GM03348 (cell line): ENCODE measurements at regions not wholly inside any gene's neighbourhood (a gene's known extent, or its start where the extent isn't known, plus 50 kb on each side); places are given as distances from the start of the nearest gene placed in this dataset.

Experiments
- DNase-seq: peaks from one replicate; pipeline ENCODE4 v3.0.0; 2012; ENCODE audit warnings: low spot score

GRCh38 chr21:27425172-27425571 lies 458.3 kb upstream of the ADAMTS5 start:
- no peak for DNase-seq

- DNase-seq: no peak
Observed at GRCh38 chr21:27424601-27425000, 457.7 kb upstream of the ADAMTS5 start.

- DNase-seq: no peak
Observed at GRCh38 chr21:27423906-27424595, 457.2 kb upstream of the ADAMTS5 start.

GRCh38 chr21:27423038-27423437 lies 456.1 kb upstream of the ADAMTS5 start:
- peak; percentile 78 for DNase-seq

GRCh38 chr21:27422435-27422834 lies 455.5 kb upstream of the ADAMTS5 start:
- no peak for DNase-seq

GRCh38 chr21:27421654-27422053 lies 454.8 kb upstream of the ADAMTS5 start:
- no peak for DNase-seq

- no peak for DNase-seq
Observed at GRCh38 chr21:27419153-27419552, 452.3 kb upstream of the ADAMTS5 start.

GRCh38 chr21:27418346-27418745 lies 451.5 kb upstream of the ADAMTS5 start:
- DNase-seq: no peak

GRCh38 chr21:27412530-27412929 lies 445.6 kb upstream of the ADAMTS5 start:
- DNase-seq: no peak

GRCh38 chr21:27408826-27409225 lies 441.9 kb upstream of the ADAMTS5 start:
- no peak for DNase-seq

- DNase-seq: no peak
Observed at GRCh38 chr21:27407271-27407670, 440.4 kb upstream of the ADAMTS5 start.

- DNase-seq: peak; percentile 47
Observed at GRCh38 chr21:27406300-27407009, 439.6 kb upstream of the ADAMTS5 start.

GRCh38 chr21:27403011-27403410 lies 436.1 kb upstream of the ADAMTS5 start:
- DNase-seq: no peak

- no peak for DNase-seq
Observed at GRCh38 chr21:27400045-27400444, 433.2 kb upstream of the ADAMTS5 start.

GRCh38 chr21:27397578-27397977 lies 430.7 kb upstream of the ADAMTS5 start:
- DNase-seq: no peak

GRCh38 chr21:27393726-27394125 lies 426.8 kb upstream of the ADAMTS5 start:
- DNase-seq: no peak

- DNase-seq: no peak
Observed at GRCh38 chr21:27391990-27392389, 425.1 kb upstream of the ADAMTS5 start.

- no peak for DNase-seq
Observed at GRCh38 chr21:27390384-27390783, 423.5 kb upstream of the ADAMTS5 start.

- DNase-seq: no peak
Observed at GRCh38 chr21:27388825-27389224, 421.9 kb upstream of the ADAMTS5 start.

GRCh38 chr21:27382404-27382803 lies 415.5 kb upstream of the ADAMTS5 start:
- DNase-seq: no peak

GRCh38 chr21:27380303-27380702 lies 413.4 kb upstream of the ADAMTS5 start:
- DNase-seq: peak; percentile 32

GRCh38 chr21:27379354-27379753 lies 412.5 kb upstream of the ADAMTS5 start:
- no peak for DNase-seq

- DNase-seq: no peak
Observed at GRCh38 chr21:27372381-27372780, 405.5 kb upstream of the ADAMTS5 start.

GRCh38 chr21:27371975-27372331 lies 405.1 kb upstream of the ADAMTS5 start:
- no peak for DNase-seq
